HepG2 (cell line): ENCODE measurements at regions not wholly inside any gene's neighbourhood (a gene's known extent, or its start where the extent isn't known, plus 50 kb on each side); places are given as distances from the start of the nearest gene placed in this dataset.

Experiments
- ATAC-seq: fragments of 200-7000 bp; cut with Tn5 transposase; 3 replicates; pipeline ENCODE4 v1.9.1; 2020; ENCODE audit warnings: mild to moderate bottlenecking, moderate library complexity
- BruUV-seq: library from RNA; stranded (reverse); fragments of 400-500 nt; replicated peaks from 2 replicates; lab custom pipeline; 2021; lab: Mats Ljungman, UMichigan
- CTCF ChIA-PET: fragments of 300-600 bp; formaldehyde crosslinking; extraction: SDS; loops from one replicate; lab custom pipeline; 2021; ENCODE audit warnings: low total read pairs, inconsistent platforms, low intra/inter-chr PET ratio; lab: Yijun Ruan, JAX
- POLR2A ChIA-PET: fragments of 350-600 bp; sonication (Branson Sonifier 250); formaldehyde crosslinking; loops from one replicate; lab custom pipeline; 2020; ENCODE audit warnings: antibody characterized with exemption, inconsistent platforms; lab: Yijun Ruan, JAX
- DNase-seq: peaks from one replicate; pipeline ENCODE4 v3.0.0-alpha.2; 2015; ENCODE audit warnings: low spot score
- FAIRE-seq: peaks from 3 replicates; lab custom pipeline; 2011; peaks lifted over from hg19 to GRCh38; lab: Jason Lieb, UNC
- H2AFZ ChIP-seq: one replicate; pipeline ENCODE4 v1.6.1; 2011; ENCODE audit warnings: low read length, inconsistent platforms
- H3K27ac ChIP-seq: fragments of 300-600 bp; 3 replicates; pipeline ENCODE4 v1.8.0; 2011; ENCODE audit warnings: mixed run types, mild to moderate bottlenecking, mixed read lengths, low read length, inconsistent platforms; ENCODE audit not compliant: insufficient read depth; ENCODE audit errors: extremely low read length
- H3K27me3 ChIP-seq, 2 experiments: fragments of 200-600 bp in 1 of 2; 2 replicates in 1 of 2; 3 replicates in 1 of 2; pipeline versions ENCODE4 v1.6.0 to v1.8.0; 2011; ENCODE audit warnings: low read length in 2 of 2, mild to moderate bottlenecking in 2 of 2, moderate library complexity in 2 of 2, inconsistent platforms in 1 of 2; ENCODE audit not compliant: insufficient read depth in 2 of 2, control insufficient read depth in 1 of 2
- H3K36me3 ChIP-seq, 2 experiments: fragments of 200-600 bp in 1 of 2; replicated peaks in 1 of 2; 2 replicates in 1 of 2; 3 replicates in 1 of 2; pipeline versions ENCODE4 v1.5.1 to v1.8.0; 2011; ENCODE audit warnings: low read length in 2 of 2, inconsistent platforms in 1 of 2; ENCODE audit not compliant: insufficient read depth in 2 of 2, control insufficient read depth in 1 of 2
- H3K4me1 ChIP-seq: 2 replicates; pipeline ENCODE4 v1.5.1; 2012; ENCODE audit warnings: low read length, inconsistent platforms; ENCODE audit not compliant: insufficient read depth
- H3K4me2 ChIP-seq: 2 replicates; pipeline ENCODE4 v1.6.0; 2011; ENCODE audit warnings: low read depth, low read length, inconsistent platforms
- H3K4me3 ChIP-seq, 3 experiments: fragments of 200-600 bp in 1 of 3; sonication (generic), shearing (Covaris generic) in 1 of 3; replicated peaks in 1 of 3; 2 replicates each; pipeline ENCODE4 v1.5.1; 2011 to 2016; ENCODE audit warnings: low read length in 3 of 3, inconsistent platforms in 2 of 3, low read depth in 2 of 3, mild to moderate bottlenecking in 2 of 3, control low read depth in 1 of 3, mixed read lengths in 1 of 3; ENCODE audit not compliant: insufficient read depth in 1 of 3
- H3K79me2 ChIP-seq: one replicate; pipeline ENCODE4 v1.6.1; 2011; ENCODE audit warnings: low read length, inconsistent platforms; ENCODE audit not compliant: insufficient read depth
- H3K9ac ChIP-seq: 2 replicates; pipeline ENCODE4 v1.6.0; 2011; ENCODE audit warnings: mild to moderate bottlenecking, low read depth, low read length, inconsistent platforms; ENCODE audit not compliant: insufficient read depth
- H3K9me3 ChIP-seq: 2 replicates; pipeline ENCODE4 v1.5.1; 2012; ENCODE audit warnings: mild to moderate bottlenecking, low read length
- H4K20me1 ChIP-seq: 2 replicates; pipeline ENCODE4 v1.6.0; 2011; ENCODE audit warnings: inconsistent platforms, mild to moderate bottlenecking, low read length, moderate library complexity; ENCODE audit not compliant: insufficient read depth
- GATAD1 ChIP-seq: IDR thresholded peaks from 2 replicates; pipeline ENCODE4 v1.6.1; 2016; ENCODE audit warnings: missing genetic modification reagents, missing compliant biosample characterization
- NCOR1 ChIP-seq: fragments of 200-600 bp; sonication (generic); IDR thresholded peaks from 2 replicates; pipeline ENCODE4 v1.7.0; 2017; ENCODE audit warnings: antibody characterized with exemption, low read length, borderline replicate concordance
- NFYC ChIP-seq: IDR thresholded peaks from 2 replicates; pipeline ENCODE4 v1.6.1; 2016; ENCODE audit warnings: missing genetic modification reagents, missing compliant biosample characterization
- PCBP2 ChIP-seq: fragments of 200-400 bp; formaldehyde crosslinking; optimal IDR thresholded peaks from 2 replicates; pipeline ENCODE3; 2018; ENCODE audit warnings: low read length, low read depth; ENCODE audit not compliant: poor library complexity, severe bottlenecking
- SOX6 ChIP-seq, 2 experiments: fragments of 450-650 bp in 1 of 2; sonication (generic) in 1 of 2; formaldehyde crosslinking in 1 of 2; IDR thresholded peaks; 2 replicates each; pipeline versions ENCODE4 v1.4.0 to v1.6.1; 2017 to 2020; ENCODE audit warnings: antibody characterized with exemption in 1 of 2, mild to moderate bottlenecking in 1 of 2, missing genetic modification reagents in 1 of 2
- XBP1 ChIP-seq: sonication (generic); formaldehyde crosslinking; IDR thresholded peaks from 2 replicates; pipeline ENCODE4 v1.5.0; 2020; ENCODE audit warnings: missing genetic modification reagents
- ZFX ChIP-seq: sonication (generic); formaldehyde crosslinking; IDR thresholded peaks from 2 replicates; pipeline ENCODE4 v1.4.0; 2020; ENCODE audit warnings: mild to moderate bottlenecking, low read depth, missing genetic modification reagents, moderate library complexity
- WGBS: methylation state at CpG from one replicate; pipeline ENCODE4 v1.1.6; 2017; ENCODE audit warnings: low lambda C conversion rate; 5-methylcytosine and 5-hydroxymethylcytosine counted together
- in situ Hi-C: cut with HindIII; loops from 2 replicates; pipeline ENCODE4 v1.10.0; 2017; ENCODE audit warnings: low pct_unique_long_range_greater_than_20kb; ENCODE audit not compliant: extremely low pct_ligation_motif_present
- intact Hi-C: fragments of 100-400 bp; cut with micrococcal nuclease; formaldehyde crosslinking; loops from one replicate; pipeline ENCODE4 v1.10.0; 2022; ENCODE audit not compliant: unreplicated experiment
- TF ChIP-seq, protein P1 (sequence below): sonication (generic); formaldehyde crosslinking; IDR thresholded peaks from 2 replicates; pipeline ENCODE4 v1.8.0; 2022; ENCODE audit warnings: missing genetic modification reagents, mild to moderate bottlenecking, borderline replicate concordance
- TF ChIP-seq, protein P2 (sequence below): IDR thresholded peaks from 2 replicates; pipeline ENCODE4 v1.6.1; 2016

DNA sequence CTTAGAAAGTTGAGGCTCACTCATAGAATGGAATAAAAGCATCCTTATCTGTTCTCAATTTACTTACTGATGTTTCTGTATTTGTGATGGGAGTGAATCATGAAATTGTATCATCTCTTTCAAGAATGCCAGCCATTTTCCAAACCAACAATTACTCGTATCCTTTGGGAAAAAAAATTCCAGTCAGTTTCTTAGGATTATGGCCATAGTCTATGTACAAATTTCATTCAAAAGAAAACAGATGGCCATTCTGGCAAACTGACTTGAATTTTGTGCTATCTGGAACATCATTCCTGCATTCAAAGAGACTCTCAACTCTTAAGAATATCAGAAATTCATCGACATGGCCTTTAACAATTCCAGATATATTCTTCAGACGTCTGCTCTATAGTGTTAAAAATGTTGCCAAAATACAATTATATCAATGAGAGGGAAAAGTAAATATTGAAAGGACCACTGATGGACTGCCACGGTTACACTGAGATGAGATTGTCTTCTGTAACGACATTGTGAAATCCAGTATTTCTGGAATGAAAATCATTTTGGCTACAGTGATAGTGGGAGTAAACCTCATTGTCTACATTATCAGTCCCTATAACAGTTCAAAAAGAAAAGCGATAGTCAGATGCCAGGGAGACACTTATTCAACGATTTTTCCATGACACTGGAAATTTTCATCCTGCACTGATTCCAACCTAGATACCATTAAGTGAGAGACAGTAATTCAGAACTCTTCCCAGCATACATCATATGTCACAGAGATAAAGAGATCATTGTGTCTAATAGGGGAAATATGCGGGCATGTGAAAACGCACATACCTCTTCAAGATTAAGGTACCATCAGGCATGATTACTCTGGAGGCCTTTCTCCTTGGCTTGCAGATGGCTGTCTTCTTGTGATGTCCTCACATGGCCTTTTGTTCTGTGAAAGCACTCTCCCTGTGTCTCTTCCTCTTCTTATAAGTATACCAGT, 953.8 kb upstream of the ALCAM start (continued):
- no peak for TF ChIP-seq PCBP2

DNA sequence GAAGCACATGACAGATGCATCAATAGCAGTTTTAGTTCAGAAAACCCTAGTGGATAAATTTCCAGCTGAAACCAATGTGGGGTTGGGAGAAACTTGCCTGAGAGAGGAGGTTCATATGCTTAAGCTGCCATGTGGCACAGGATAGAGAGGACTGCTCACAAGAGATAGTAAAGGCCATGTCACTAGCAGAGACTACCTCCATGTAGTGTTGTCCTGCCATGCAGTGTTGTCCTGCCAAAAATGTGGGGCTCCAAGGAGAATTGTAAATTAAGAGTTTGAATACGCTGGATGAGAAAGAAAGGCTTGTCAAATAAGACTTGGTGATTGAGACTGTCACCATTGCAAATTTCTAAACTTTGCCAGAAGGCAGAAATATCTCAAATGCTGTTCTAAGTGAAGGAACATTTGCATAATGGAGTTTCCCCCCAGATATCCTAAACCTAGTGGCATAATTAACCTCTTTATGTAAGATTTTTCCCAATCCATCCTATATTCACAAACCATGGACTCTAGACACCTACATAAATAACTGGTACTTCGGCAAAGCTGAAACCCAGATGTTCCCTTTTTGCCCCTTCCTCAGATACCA, 938.3 kb upstream of the ALCAM start:
- no peaks in the 10 kb centered on the region for H3K79me2 ChIP-seq
- H3K9ac ChIP-seq, result no peak overlapping the region
- H3K4me3 ChIP-seq, result no peak overlapping the region
- intact Hi-C loops, result no loop called here
- no peak for DNase-seq
- H3K27ac ChIP-seq, result no peak overlapping the region
- no peaks in the 10 kb centered on the region for H3K36me3 ChIP-seq
- ChIA-PET POLR2A (no interaction called here), CTCF (no interaction called here)
- TF ChIP-seq GATAD1, result no peak
- TF ChIP-seq SOX6 (IDR thresholded peaks at IDR 0.05), result no peak
- no peak for TF ChIP-seq SOX6 (CRISPR knock-in tag; IDR thresholded peaks at IDR 0.05)
- no peak for TF ChIP-seq ZFX (CRISPR knock-in tag)
- no peak for TF ChIP-seq XBP1 (CRISPR knock-in tag)
- TF ChIP-seq NCOR1, result no peak
- TF ChIP-seq, protein P1, sequence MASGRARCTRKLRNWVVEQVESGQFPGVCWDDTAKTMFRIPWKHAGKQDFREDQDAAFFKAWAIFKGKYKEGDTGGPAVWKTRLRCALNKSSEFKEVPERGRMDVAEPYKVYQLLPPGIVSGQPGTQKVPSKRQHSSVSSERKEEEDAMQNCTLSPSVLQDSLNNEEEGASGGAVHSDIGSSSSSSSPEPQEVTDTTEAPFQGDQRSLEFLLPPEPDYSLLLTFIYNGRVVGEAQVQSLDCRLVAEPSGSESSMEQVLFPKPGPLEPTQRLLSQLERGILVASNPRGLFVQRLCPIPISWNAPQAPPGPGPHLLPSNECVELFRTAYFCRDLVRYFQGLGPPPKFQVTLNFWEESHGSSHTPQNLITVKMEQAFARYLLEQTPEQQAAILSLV (CRISPR knock-in tag), result no peak
- TF ChIP-seq NFYC (CRISPR knock-in tag), result no peak
- TF ChIP-seq, protein P2, sequence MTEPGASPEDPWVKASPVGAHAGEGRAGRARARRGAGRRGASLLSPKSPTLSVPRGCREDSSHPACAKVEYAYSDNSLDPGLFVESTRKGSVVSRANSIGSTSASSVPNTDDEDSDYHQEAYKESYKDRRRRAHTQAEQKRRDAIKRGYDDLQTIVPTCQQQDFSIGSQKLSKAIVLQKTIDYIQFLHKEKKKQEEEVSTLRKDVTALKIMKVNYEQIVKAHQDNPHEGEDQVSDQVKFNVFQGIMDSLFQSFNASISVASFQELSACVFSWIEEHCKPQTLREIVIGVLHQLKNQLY (CRISPR knock-in tag), result no peak
- no peak for ATAC-seq
- no TSS peak for BruUV-seq
- FAIRE-seq, result no peak
- no peaks in the 10 kb centered on the region for H3K9me3 ChIP-seq
- no peaks in the 10 kb centered on the region for H4K20me1 ChIP-seq
- H3K4me1 ChIP-seq, result no peaks in the 10 kb centered on the region
- 0% methylated on average over 2 of the region's 2 CpGs for WGBS
- H3K27me3 ChIP-seq, result no peaks in the 10 kb centered on the region
- no peak overlapping the region for H2AFZ ChIP-seq
- no peak overlapping the region for H3K4me2 ChIP-seq
- in situ Hi-C loops, result no loop called here
